Adrenal gland (tissue), 5 donors: ENCODE measurements at regions not wholly inside any gene's neighbourhood (a gene's known extent, or its start where the extent isn't known, plus 50 kb on each side); places are given as distances from the start of the nearest gene placed in this dataset.

Source experiments
- CTCF ChIP-seq, 6 experiments: fragments of 450-650 bp in 4 of 6; fragments of 200-600 bp in 2 of 6; sonication (generic) in 1 of 6; IDR thresholded peaks; 1 replicate in 5 of 6; 2 replicates in 1 of 6; pipeline versions ENCODE4 v1.5.1 to v1.8.0; 2016 to 2021; ENCODE audit warnings: antibody characterized with exemption in 6 of 6, mild to moderate bottlenecking in 2 of 6, moderate library complexity in 1 of 6
- POLR2A ChIP-seq, 2 donors: fragments of 450-650 bp; IDR thresholded peaks; one replicate each; pipeline ENCODE4 v1.6.1; 2017; ENCODE audit warnings: antibody characterized with exemption in 2 of 2, mild to moderate bottlenecking in 2 of 2, moderate library complexity in 1 of 2
- donor health status: DM: no; HTN: no; CAD: no.

- TF ChIP-seq POLR2A (IDR thresholded peaks at IDR 0.05): no peak
- TF ChIP-seq CTCF (IDR thresholded peaks at IDR 0.05): no peak
These were observed 208.5 kb upstream of the DTNA start for GRCh38 chr18:34501553-34501952.
